ENCODE measurements at regions not wholly inside any gene's neighbourhood (a gene's known extent, or its start where the extent isn't known, plus 50 kb on each side); places are given as distances from the start of the nearest gene placed in this dataset.

DNA sequence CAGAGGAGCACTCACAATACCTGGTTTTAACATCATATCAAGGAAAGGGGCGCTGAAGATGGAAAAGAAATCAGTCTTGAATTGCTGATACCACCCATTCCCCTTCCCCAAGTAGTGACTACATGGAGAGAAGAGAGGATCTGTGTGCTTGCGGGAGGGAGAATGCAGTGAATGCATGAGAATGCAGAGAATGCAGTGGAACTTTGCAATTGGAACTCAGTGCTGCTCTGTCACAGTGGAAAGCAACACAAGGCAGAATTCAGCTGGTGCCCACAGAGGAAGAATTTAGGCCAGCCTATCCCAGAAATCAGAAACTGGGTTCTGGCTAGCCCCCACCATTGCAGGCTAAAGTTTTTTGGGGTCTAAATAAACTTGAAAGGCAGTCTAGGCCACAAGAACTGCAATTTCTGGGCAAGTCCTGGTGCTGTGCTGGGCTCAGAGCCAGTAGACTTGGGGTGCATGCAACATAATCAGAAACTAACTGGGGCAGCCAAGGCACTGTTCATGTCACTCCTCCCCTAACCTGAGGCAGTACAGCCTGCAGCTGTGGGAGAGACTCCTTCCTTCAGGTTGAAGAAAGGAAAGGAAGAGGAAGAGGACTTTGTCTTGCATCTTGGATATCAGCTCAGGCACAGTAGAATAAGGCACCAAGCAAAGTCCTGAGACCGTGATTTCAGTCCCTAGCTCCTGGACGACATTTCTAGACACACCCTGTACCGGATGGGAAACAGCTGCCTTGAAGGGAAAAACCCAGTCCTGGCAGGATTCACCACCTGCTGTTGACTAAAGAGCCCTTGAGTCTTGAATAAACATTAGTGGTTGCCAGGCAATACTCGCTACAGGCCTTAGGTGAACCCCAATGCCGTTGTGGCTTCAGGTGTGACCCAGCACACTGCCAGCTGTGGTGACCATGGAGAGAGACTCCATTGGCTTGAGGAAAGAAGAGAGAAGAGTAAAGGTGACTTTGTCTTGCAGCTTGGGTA is 329.3 kb downstream of the TBL1XR1 start:
- Mint-ChIP-seq H3K4me1 (ENCODE audit: low read depth, unreplicated experiment) (no peaks in the 10 kb centered on the region), H3K9me3 (ENCODE audit: unreplicated experiment) (peaks cover 2% of the 10 kb centered on the region), H3K4me3 (ENCODE audit: unreplicated experiment) (no peak overlapping the region), H3K27me3 (ENCODE audit: unreplicated experiment) (no peaks in the 10 kb centered on the region), H3K36me3 (ENCODE audit: unreplicated experiment) (peaks cover 5% of the 10 kb centered on the region), H3K27ac (ENCODE audit: unreplicated experiment) (no peak overlapping the region)
- no peak for DNase-seq
- TF ChIP-seq, protein P1, sequence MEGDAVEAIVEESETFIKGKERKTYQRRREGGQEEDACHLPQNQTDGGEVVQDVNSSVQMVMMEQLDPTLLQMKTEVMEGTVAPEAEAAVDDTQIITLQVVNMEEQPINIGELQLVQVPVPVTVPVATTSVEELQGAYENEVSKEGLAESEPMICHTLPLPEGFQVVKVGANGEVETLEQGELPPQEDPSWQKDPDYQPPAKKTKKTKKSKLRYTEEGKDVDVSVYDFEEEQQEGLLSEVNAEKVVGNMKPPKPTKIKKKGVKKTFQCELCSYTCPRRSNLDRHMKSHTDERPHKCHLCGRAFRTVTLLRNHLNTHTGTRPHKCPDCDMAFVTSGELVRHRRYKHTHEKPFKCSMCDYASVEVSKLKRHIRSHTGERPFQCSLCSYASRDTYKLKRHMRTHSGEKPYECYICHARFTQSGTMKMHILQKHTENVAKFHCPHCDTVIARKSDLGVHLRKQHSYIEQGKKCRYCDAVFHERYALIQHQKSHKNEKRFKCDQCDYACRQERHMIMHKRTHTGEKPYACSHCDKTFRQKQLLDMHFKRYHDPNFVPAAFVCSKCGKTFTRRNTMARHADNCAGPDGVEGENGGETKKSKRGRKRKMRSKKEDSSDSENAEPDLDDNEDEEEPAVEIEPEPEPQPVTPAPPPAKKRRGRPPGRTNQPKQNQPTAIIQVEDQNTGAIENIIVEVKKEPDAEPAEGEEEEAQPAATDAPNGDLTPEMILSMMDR (IDR thresholded peaks at IDR 0.05; ENCODE audit: partially characterized antibody, unreplicated experiment): no peak

DNA sequence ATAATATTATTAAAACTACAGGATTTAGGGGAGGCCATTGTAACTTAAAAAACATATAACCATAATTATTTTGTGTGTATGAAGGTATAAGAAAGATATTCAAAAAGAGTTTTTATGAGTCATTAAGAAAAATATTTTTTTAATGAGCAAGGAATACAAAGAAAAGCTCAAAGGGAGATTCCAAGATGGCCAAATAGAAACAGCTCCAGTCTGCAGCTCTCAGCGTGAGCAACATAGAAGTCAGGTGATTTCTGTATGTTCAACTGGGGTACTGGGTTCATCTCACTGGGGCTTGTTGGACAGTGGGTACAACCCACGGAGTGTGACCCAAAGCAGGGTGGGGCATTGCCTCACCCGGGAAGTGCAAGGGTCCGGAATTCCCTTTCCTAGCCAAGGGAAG is 336.1 kb downstream of the TBL1XR1 start:
- H3K36me3 Mint-ChIP-seq (ENCODE audit: unreplicated experiment): no peaks in the 10 kb centered on the region
- H3K4me1 Mint-ChIP-seq (ENCODE audit: low read depth, unreplicated experiment): no peaks in the 10 kb centered on the region
- TF ChIP-seq, protein P1 (IDR thresholded peaks at IDR 0.05; ENCODE audit: partially characterized antibody, unreplicated experiment): no peak
- H3K9me3 Mint-ChIP-seq (ENCODE audit: unreplicated experiment): peaks cover 2% of the 10 kb centered on the region
- H3K27ac Mint-ChIP-seq (ENCODE audit: unreplicated experiment): no peak overlapping the region
- no peak for DNase-seq
- no peaks in the 10 kb centered on the region for H3K27me3 Mint-ChIP-seq (ENCODE audit: unreplicated experiment)
- H3K4me3 Mint-ChIP-seq (ENCODE audit: unreplicated experiment): no peak overlapping the region

DNA sequence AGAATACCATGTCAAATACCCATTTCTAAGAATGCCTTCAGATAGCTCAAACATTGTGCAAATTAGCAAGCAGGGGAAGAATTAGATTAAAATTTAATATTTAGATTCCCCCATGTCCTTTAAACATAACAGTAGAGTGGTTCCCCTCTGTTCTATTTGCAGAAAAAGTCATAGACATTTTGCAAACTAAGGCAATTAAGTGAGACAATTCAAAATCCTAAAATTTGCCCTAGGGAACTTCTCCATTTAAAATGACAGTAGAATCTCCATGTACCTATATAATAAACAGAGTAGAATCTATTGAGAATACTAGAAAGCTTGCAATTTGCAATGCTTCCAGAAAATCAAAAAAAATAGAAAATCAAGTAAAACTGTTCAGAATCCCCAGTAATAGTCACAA is 340.6 kb downstream of the TBL1XR1 start:
- no peak for DNase-seq
- H3K27me3 Mint-ChIP-seq (ENCODE audit: unreplicated experiment): no peaks in the 10 kb centered on the region
- no peak overlapping the region for H3K4me3 Mint-ChIP-seq (ENCODE audit: unreplicated experiment)
- no peaks in the 10 kb centered on the region for H3K9me3 Mint-ChIP-seq (ENCODE audit: unreplicated experiment)
- no peaks in the 10 kb centered on the region for H3K36me3 Mint-ChIP-seq (ENCODE audit: unreplicated experiment)
- TF ChIP-seq, protein P1 (IDR thresholded peaks at IDR 0.05; ENCODE audit: partially characterized antibody, unreplicated experiment): no peak
- no peaks in the 10 kb centered on the region for H3K4me1 Mint-ChIP-seq (ENCODE audit: low read depth, unreplicated experiment)
- no peak overlapping the region for H3K27ac Mint-ChIP-seq (ENCODE audit: unreplicated experiment)

DNA sequence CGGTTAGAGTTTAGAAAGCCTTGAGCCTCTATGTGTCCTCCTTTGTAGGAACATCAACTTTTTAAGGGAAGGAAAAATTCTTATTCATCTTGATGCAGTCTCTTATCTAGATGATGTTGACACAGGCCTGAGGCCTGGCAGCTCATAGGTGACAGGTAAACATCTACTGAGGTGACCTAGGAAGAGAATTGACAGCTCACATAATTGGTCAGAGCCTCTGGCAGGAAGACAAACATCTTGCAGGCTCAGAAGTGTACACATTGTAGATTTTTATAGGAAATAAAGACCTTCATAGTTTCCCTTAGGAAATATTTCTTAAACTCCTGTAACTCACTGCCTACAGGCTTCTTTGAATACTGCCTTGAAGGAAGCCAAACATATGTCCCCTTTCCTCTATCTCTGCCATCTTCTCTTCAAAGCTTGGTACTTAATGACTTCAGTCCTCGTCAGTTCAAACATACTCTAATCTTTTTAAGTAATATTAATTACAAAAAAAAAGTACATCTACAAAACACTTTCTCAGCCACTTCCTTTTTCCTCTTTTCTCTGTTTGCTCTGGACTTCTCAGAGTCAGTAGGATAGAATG is 341.3 kb downstream of the TBL1XR1 start:
- no peaks in the 10 kb centered on the region for H3K27me3 Mint-ChIP-seq (ENCODE audit: unreplicated experiment)
- H3K9me3 Mint-ChIP-seq (ENCODE audit: unreplicated experiment): no peaks in the 10 kb centered on the region
- TF ChIP-seq, protein P1 (IDR thresholded peaks at IDR 0.05; ENCODE audit: partially characterized antibody, unreplicated experiment): no peak
- no peaks in the 10 kb centered on the region for H3K4me1 Mint-ChIP-seq (ENCODE audit: low read depth, unreplicated experiment)
- H3K27ac Mint-ChIP-seq (ENCODE audit: unreplicated experiment): no peak overlapping the region
- H3K4me3 Mint-ChIP-seq (ENCODE audit: unreplicated experiment): no peak overlapping the region
- no peak for DNase-seq
- no peaks in the 10 kb centered on the region for H3K36me3 Mint-ChIP-seq (ENCODE audit: unreplicated experiment)

DNA sequence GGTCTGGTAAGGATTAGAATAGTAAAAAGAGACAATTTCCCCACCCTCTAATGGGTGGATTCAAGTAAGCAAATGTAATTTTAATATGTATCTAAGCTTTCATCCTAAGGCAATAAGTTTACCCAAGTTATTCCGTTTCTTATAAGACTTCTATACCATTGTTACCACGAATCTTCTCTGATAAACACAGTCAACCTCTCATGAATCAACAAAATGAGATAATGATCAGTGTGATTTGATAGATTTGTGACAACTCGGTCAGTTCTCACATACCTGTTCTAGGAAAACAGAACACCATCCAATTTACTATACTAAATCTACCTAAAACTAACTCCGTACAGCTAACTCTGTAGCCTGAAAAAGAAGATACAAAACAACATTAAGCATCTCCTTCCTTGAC is 342.1 kb downstream of the TBL1XR1 start:
- Mint-ChIP-seq H3K27ac (ENCODE audit: unreplicated experiment) (no peak overlapping the region), H3K27me3 (ENCODE audit: unreplicated experiment) (no peaks in the 10 kb centered on the region), H3K9me3 (ENCODE audit: unreplicated experiment) (no peaks in the 10 kb centered on the region), H3K4me3 (ENCODE audit: unreplicated experiment) (no peak overlapping the region), H3K36me3 (ENCODE audit: unreplicated experiment) (no peaks in the 10 kb centered on the region), H3K4me1 (ENCODE audit: low read depth, unreplicated experiment) (no peaks in the 10 kb centered on the region)
- no peak for DNase-seq
- TF ChIP-seq, protein P1 (IDR thresholded peaks at IDR 0.05; ENCODE audit: partially characterized antibody, unreplicated experiment): no peak

Measured in glutamatergic neuron (in vitro differentiated cells).